ENCODE measurements at regions not wholly inside any gene's neighbourhood (a gene's known extent, or its start where the extent isn't known, plus 50 kb on each side); places are given as distances from the start of the nearest gene placed in this dataset.

- TF ChIP-seq, protein P1, sequence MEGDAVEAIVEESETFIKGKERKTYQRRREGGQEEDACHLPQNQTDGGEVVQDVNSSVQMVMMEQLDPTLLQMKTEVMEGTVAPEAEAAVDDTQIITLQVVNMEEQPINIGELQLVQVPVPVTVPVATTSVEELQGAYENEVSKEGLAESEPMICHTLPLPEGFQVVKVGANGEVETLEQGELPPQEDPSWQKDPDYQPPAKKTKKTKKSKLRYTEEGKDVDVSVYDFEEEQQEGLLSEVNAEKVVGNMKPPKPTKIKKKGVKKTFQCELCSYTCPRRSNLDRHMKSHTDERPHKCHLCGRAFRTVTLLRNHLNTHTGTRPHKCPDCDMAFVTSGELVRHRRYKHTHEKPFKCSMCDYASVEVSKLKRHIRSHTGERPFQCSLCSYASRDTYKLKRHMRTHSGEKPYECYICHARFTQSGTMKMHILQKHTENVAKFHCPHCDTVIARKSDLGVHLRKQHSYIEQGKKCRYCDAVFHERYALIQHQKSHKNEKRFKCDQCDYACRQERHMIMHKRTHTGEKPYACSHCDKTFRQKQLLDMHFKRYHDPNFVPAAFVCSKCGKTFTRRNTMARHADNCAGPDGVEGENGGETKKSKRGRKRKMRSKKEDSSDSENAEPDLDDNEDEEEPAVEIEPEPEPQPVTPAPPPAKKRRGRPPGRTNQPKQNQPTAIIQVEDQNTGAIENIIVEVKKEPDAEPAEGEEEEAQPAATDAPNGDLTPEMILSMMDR (IDR thresholded peaks at IDR 0.05), result no peak
- no peak for TF ChIP-seq POLR2AphosphoS5 (IDR thresholded peaks at IDR 0.05; ENCODE audit: insufficient read depth in 1 of 2, low read depth in 1 of 2)
- TF ChIP-seq POLR2A (IDR thresholded peaks at IDR 0.05), result no peak
- Histone ChIP-seq H3K4me3 (no peak overlapping the region), H3K9me3 (no peaks in the 10 kb centered on the region), H3K27me3 (no peaks in the 10 kb centered on the region), H3K36me3 (no peaks in the 10 kb centered on the region), H3K27ac (no peak overlapping the region), H3K4me1 (no peaks in the 10 kb centered on the region)
- intact Hi-C loops (cut with DNase I), result no loop called here
- no peak for DNase-seq (ENCODE audit: extremely low spot score in 2 of 2)
Observed at GRCh38 chr17:70318051-70318450, 148.7 kb downstream of the KCNJ2 start.

GRCh38 chr17:70319516-70319915 lies 150.2 kb downstream of the KCNJ2 start:
- H3K4me3 ChIP-seq, result no peak overlapping the region
- intact Hi-C loops (cut with DNase I), result no loop called here
- DNase-seq (ENCODE audit: extremely low spot score in 2 of 2), result no peak
- no peaks in the 10 kb centered on the region for H3K9me3 ChIP-seq
- no peaks in the 10 kb centered on the region for H3K36me3 ChIP-seq
- no peak for TF ChIP-seq POLR2A (IDR thresholded peaks at IDR 0.05)
- no peak for TF ChIP-seq POLR2AphosphoS5 (IDR thresholded peaks at IDR 0.05; ENCODE audit: insufficient read depth in 1 of 2, low read depth in 1 of 2)
- H3K27me3 ChIP-seq, result no peaks in the 10 kb centered on the region
- no peak overlapping the region for H3K27ac ChIP-seq
- no peaks in the 10 kb centered on the region for H3K4me1 ChIP-seq

- Histone ChIP-seq H3K9me3 (no peaks in the 10 kb centered on the region), H3K27me3 (no peaks in the 10 kb centered on the region), H3K27ac (no peak overlapping the region), H3K4me1 (no peaks in the 10 kb centered on the region), H3K36me3 (no peaks in the 10 kb centered on the region), H3K4me3 (no peak overlapping the region)
- no peak for TF ChIP-seq POLR2AphosphoS5 (IDR thresholded peaks at IDR 0.05; ENCODE audit: insufficient read depth in 1 of 2, low read depth in 1 of 2)
- no peak for TF ChIP-seq POLR2A (IDR thresholded peaks at IDR 0.05)
- TF ChIP-seq, protein P1 (IDR thresholded peaks at IDR 0.05), result no peak
- intact Hi-C loops (cut with DNase I), result no loop called here
- DNase-seq (ENCODE audit: extremely low spot score in 2 of 2), result no peak
Observed at GRCh38 chr17:70320673-70321345, 151.5 kb downstream of the KCNJ2 start.

GRCh38 chr17:70321352-70321751 lies 152.0 kb downstream of the KCNJ2 start:
- Histone ChIP-seq H3K36me3 (no peaks in the 10 kb centered on the region), H3K27ac (no peak overlapping the region), H3K9me3 (no peaks in the 10 kb centered on the region), H3K4me3 (no peak overlapping the region), H3K27me3 (no peaks in the 10 kb centered on the region), H3K4me1 (no peaks in the 10 kb centered on the region)
- TF ChIP-seq POLR2A (IDR thresholded peaks at IDR 0.05), result no peak
- TF ChIP-seq, protein P1 (IDR thresholded peaks at IDR 0.05), result no peak
- TF ChIP-seq POLR2AphosphoS5 (IDR thresholded peaks at IDR 0.05; ENCODE audit: insufficient read depth in 1 of 2, low read depth in 1 of 2), result no peak
- no peak for DNase-seq (ENCODE audit: extremely low spot score in 2 of 2)
- intact Hi-C loops (cut with DNase I), result no loop called here

GRCh38 chr17:70323269-70323668 lies 153.9 kb downstream of the KCNJ2 start:
- intact Hi-C loops (cut with DNase I), result no loop called here
- Histone ChIP-seq H3K27ac (no peak overlapping the region), H3K27me3 (no peaks in the 10 kb centered on the region), H3K4me1 (no peaks in the 10 kb centered on the region), H3K36me3 (no peaks in the 10 kb centered on the region), H3K9me3 (no peaks in the 10 kb centered on the region), H3K4me3 (no peak overlapping the region)
- TF ChIP-seq POLR2A (IDR thresholded peaks at IDR 0.05) (no peak), POLR2AphosphoS5 (IDR thresholded peaks at IDR 0.05; ENCODE audit: insufficient read depth in 1 of 2, low read depth in 1 of 2) (no peak)
- TF ChIP-seq, protein P1 (IDR thresholded peaks at IDR 0.05), result no peak
- DNase-seq (ENCODE audit: extremely low spot score in 2 of 2), result no peak

All from vagina (tissue), 2 donors.